Prostate gland (tissue), 2 donors: ENCODE measurements at regions not wholly inside any gene's neighbourhood (a gene's known extent, or its start where the extent isn't known, plus 50 kb on each side); places are given as distances from the start of the nearest gene placed in this dataset.

Source experiments
- CTCF ChIP-seq, 4 experiments: fragments of 200-600 bp in 2 of 4; fragments of 450-650 bp in 2 of 4; sonication (generic) in 2 of 4; IDR thresholded peaks; 1 replicate in 3 of 4; 2 replicates in 1 of 4; pipeline ENCODE4 v1.5.1; 2016 to 2019; ENCODE audit warnings: antibody characterized with exemption in 4 of 4, mild to moderate bottlenecking in 2 of 4, moderate library complexity in 2 of 4
- POLR2AphosphoS5 ChIP-seq: sonication (generic); formaldehyde crosslinking; IDR thresholded peaks from one replicate; pipeline ENCODE4 v1.6.1; 2017; ENCODE audit warnings: antibody characterized with exemption

DNA sequence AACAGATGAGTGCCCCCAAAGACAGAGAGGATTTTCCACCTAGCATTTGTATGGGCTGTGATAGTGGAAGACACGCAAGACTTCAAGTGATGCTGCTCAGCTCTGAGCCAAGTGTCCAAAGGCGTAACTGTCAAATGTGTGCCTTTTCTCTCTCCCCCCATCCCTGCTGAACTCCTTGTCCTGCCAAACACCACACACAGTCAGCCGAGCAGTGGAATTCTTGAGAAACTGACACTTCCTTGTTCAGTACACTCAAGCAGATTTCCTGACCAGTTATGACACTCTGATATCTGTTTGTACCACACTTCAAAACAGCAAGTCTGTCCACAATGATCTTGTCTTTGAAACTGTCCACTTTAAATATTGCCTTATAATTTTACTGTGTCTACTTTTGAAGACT lies 166.4 kb downstream of the PIK3R1 start:
- TF ChIP-seq CTCF (IDR thresholded peaks at IDR 0.05) (no peak), POLR2AphosphoS5 (peak; percentile 52)
